ENCODE measurements at regions not wholly inside any gene's neighbourhood (a gene's known extent, or its start where the extent isn't known, plus 50 kb on each side); places are given as distances from the start of the nearest gene placed in this dataset.

GRCh38 chr4:59126159-59126558, 2016.0 kb upstream of the IGFBP7 start:
- DNase-seq, result no peak
- Mint-ChIP-seq H3K9me3 (peaks cover 19% of the 10 kb centered on the region), H3K36me3 (ENCODE audit: low read depth) (no peaks in the 10 kb centered on the region), H3K4me3 (no peak overlapping the region), H3K27me3 (no peaks in the 10 kb centered on the region), H3K4me1 (ENCODE audit: low read depth) (no peaks in the 10 kb centered on the region), H3K27ac (no peak overlapping the region)

GRCh38 chr4:59127006-59127405, 2016.8 kb upstream of the IGFBP7 start:
- Mint-ChIP-seq H3K36me3 (ENCODE audit: low read depth) (no peaks in the 10 kb centered on the region), H3K4me1 (ENCODE audit: low read depth) (no peaks in the 10 kb centered on the region), H3K27me3 (no peaks in the 10 kb centered on the region), H3K4me3 (no peak overlapping the region), H3K27ac (no peak overlapping the region), H3K9me3 (peaks cover 21% of the 10 kb centered on the region)
- no peak for DNase-seq

- H3K27me3 Mint-ChIP-seq, result no peaks in the 10 kb centered on the region
Observed at GRCh38 chr4:59127743-59128142, 2017.6 kb upstream of the IGFBP7 start.

GRCh38 chr4:59135248-59135985, 2025.2 kb upstream of the IGFBP7 start:
- Mint-ChIP-seq H3K27me3 (no peaks in the 10 kb centered on the region), H3K27ac (no peak overlapping the region), H3K4me1 (ENCODE audit: low read depth) (no peaks in the 10 kb centered on the region), H3K4me3 (no peak overlapping the region), H3K9me3 (peaks cover 33% of the 10 kb centered on the region), H3K36me3 (ENCODE audit: low read depth) (no peaks in the 10 kb centered on the region)
- DNase-seq, result no peak

More at GRCh38 chr4:59127743-59128142, 2017.6 kb upstream of the IGFBP7 start:
- H3K36me3 Mint-ChIP-seq (ENCODE audit: low read depth), result no peaks in the 10 kb centered on the region
- H3K9me3 Mint-ChIP-seq, result peaks cover 20% of the 10 kb centered on the region
- no peak for DNase-seq
- H3K27ac Mint-ChIP-seq, result no peak overlapping the region
- H3K4me3 Mint-ChIP-seq, result no peak overlapping the region
- no peaks in the 10 kb centered on the region for H3K4me1 Mint-ChIP-seq (ENCODE audit: low read depth)

GRCh38 chr4:59161249-59161648, 2038.9 kb upstream of the ADGRL3 start:
- Mint-ChIP-seq H3K36me3 (ENCODE audit: low read depth) (no peaks in the 10 kb centered on the region), H3K4me3 (no peak overlapping the region), H3K4me1 (ENCODE audit: low read depth) (no peaks in the 10 kb centered on the region), H3K27me3 (no peaks in the 10 kb centered on the region), H3K9me3 (peaks cover 28% of the 10 kb centered on the region), H3K27ac (no peak overlapping the region)
- DNase-seq, result no peak

- Mint-ChIP-seq H3K27ac (no peak overlapping the region), H3K27me3 (no peaks in the 10 kb centered on the region), H3K4me3 (no peak overlapping the region), H3K36me3 (ENCODE audit: low read depth) (no peaks in the 10 kb centered on the region), H3K9me3 (no peaks in the 10 kb centered on the region), H3K4me1 (ENCODE audit: low read depth) (no peaks in the 10 kb centered on the region)
- DNase-seq, result no peak
Observed at GRCh38 chr4:59175617-59176016, 2024.5 kb upstream of the ADGRL3 start.

GRCh38 chr4:59179372-59179771, 2020.8 kb upstream of the ADGRL3 start:
- H3K4me3 Mint-ChIP-seq, result no peak overlapping the region
- peaks cover 3% of the 10 kb centered on the region for H3K9me3 Mint-ChIP-seq
- no peak overlapping the region for H3K27ac Mint-ChIP-seq
- H3K4me1 Mint-ChIP-seq (ENCODE audit: low read depth), result no peaks in the 10 kb centered on the region
- no peaks in the 10 kb centered on the region for H3K36me3 Mint-ChIP-seq (ENCODE audit: low read depth)
- H3K27me3 Mint-ChIP-seq, result no peaks in the 10 kb centered on the region
- DNase-seq, result no peak

- Mint-ChIP-seq H3K4me1 (ENCODE audit: low read depth) (no peaks in the 10 kb centered on the region), H3K27ac (no peak overlapping the region), H3K4me3 (no peak overlapping the region), H3K9me3 (peaks cover 3% of the 10 kb centered on the region), H3K27me3 (no peaks in the 10 kb centered on the region), H3K36me3 (ENCODE audit: low read depth) (no peaks in the 10 kb centered on the region)
- DNase-seq, result no peak
Observed at GRCh38 chr4:59180161-59180560, 2020.0 kb upstream of the ADGRL3 start.

GRCh38 chr4:59180969-59181368, 2019.2 kb upstream of the ADGRL3 start:
- Mint-ChIP-seq H3K4me1 (ENCODE audit: low read depth) (no peaks in the 10 kb centered on the region), H3K9me3 (peaks cover 3% of the 10 kb centered on the region), H3K27ac (no peak overlapping the region), H3K27me3 (no peaks in the 10 kb centered on the region), H3K36me3 (ENCODE audit: low read depth) (no peaks in the 10 kb centered on the region), H3K4me3 (no peak overlapping the region)
- DNase-seq, result no peak

- H3K36me3 Mint-ChIP-seq (ENCODE audit: low read depth), result no peaks in the 10 kb centered on the region
- H3K4me3 Mint-ChIP-seq, result no peak overlapping the region
- H3K27me3 Mint-ChIP-seq, result no peaks in the 10 kb centered on the region
- peaks cover 21% of the 10 kb centered on the region for H3K9me3 Mint-ChIP-seq
- no peak for DNase-seq
- no peak overlapping the region for H3K27ac Mint-ChIP-seq
- H3K4me1 Mint-ChIP-seq (ENCODE audit: low read depth), result no peaks in the 10 kb centered on the region
Observed at GRCh38 chr4:59195839-59196238, 2004.3 kb upstream of the ADGRL3 start.

- peaks cover 16% of the 10 kb centered on the region for H3K9me3 Mint-ChIP-seq
- no peaks in the 10 kb centered on the region for H3K27me3 Mint-ChIP-seq
- no peaks in the 10 kb centered on the region for H3K4me1 Mint-ChIP-seq (ENCODE audit: low read depth)
- no peak overlapping the region for H3K27ac Mint-ChIP-seq
- DNase-seq, result no peak
- no peak overlapping the region for H3K4me3 Mint-ChIP-seq
- no peaks in the 10 kb centered on the region for H3K36me3 Mint-ChIP-seq (ENCODE audit: low read depth)
Observed at GRCh38 chr4:59200992-59201391, 1999.1 kb upstream of the ADGRL3 start.

GRCh38 chr4:59217910-59218631, 1982.1 kb upstream of the ADGRL3 start:
- no peaks in the 10 kb centered on the region for H3K27me3 Mint-ChIP-seq
- no peak overlapping the region for H3K27ac Mint-ChIP-seq
- H3K9me3 Mint-ChIP-seq, result peaks cover 20% of the 10 kb centered on the region
- H3K4me3 Mint-ChIP-seq, result no peak overlapping the region
- no peaks in the 10 kb centered on the region for H3K36me3 Mint-ChIP-seq (ENCODE audit: low read depth)
- DNase-seq, result no peak
- H3K4me1 Mint-ChIP-seq (ENCODE audit: low read depth), result no peaks in the 10 kb centered on the region

GRCh38 chr4:59222221-59222620, 1977.9 kb upstream of the ADGRL3 start:
- H3K27me3 Mint-ChIP-seq, result no peaks in the 10 kb centered on the region

GRCh38 chr4:59223292-59223941, 1976.7 kb upstream of the ADGRL3 start:
- Mint-ChIP-seq H3K9me3 (peaks cover 18% of the 10 kb centered on the region), H3K27me3 (no peaks in the 10 kb centered on the region), H3K4me3 (no peak overlapping the region), H3K36me3 (ENCODE audit: low read depth) (no peaks in the 10 kb centered on the region), H3K27ac (no peak overlapping the region), H3K4me1 (ENCODE audit: low read depth) (no peaks in the 10 kb centered on the region)
- DNase-seq, result no peak

More at GRCh38 chr4:59222221-59222620, 1977.9 kb upstream of the ADGRL3 start:
- H3K4me3 Mint-ChIP-seq, result no peak overlapping the region
- no peak overlapping the region for H3K27ac Mint-ChIP-seq
- peaks cover 19% of the 10 kb centered on the region for H3K9me3 Mint-ChIP-seq
- no peak for DNase-seq
- no peaks in the 10 kb centered on the region for H3K4me1 Mint-ChIP-seq (ENCODE audit: low read depth)
- H3K36me3 Mint-ChIP-seq (ENCODE audit: low read depth), result no peaks in the 10 kb centered on the region

GRCh38 chr4:59238212-59238611, 1961.9 kb upstream of the ADGRL3 start:
- no peak for DNase-seq
- no peaks in the 10 kb centered on the region for H3K36me3 Mint-ChIP-seq (ENCODE audit: low read depth)
- no peaks in the 10 kb centered on the region for H3K27me3 Mint-ChIP-seq
- H3K4me1 Mint-ChIP-seq (ENCODE audit: low read depth), result no peaks in the 10 kb centered on the region
- H3K9me3 Mint-ChIP-seq, result peaks cover 46% of the 10 kb centered on the region
- no peak overlapping the region for H3K27ac Mint-ChIP-seq
- no peak overlapping the region for H3K4me3 Mint-ChIP-seq
